HG03342 (cell line): ENCODE measurements at regions not wholly inside any gene's neighbourhood (a gene's known extent, or its start where the extent isn't known, plus 50 kb on each side); places are given as distances from the start of the nearest gene placed in this dataset.

ENCODE experiments used
- ATAC-seq: cut with Tn5 transposase; IDR thresholded peaks from one replicate; pipeline ENCODE4 v1.9.1; 2021; ENCODE audit warnings: mild to moderate bottlenecking, moderate library complexity; ENCODE audit not compliant: unreplicated experiment

GRCh38 chr7:116340943-116341907, 130.9 kb downstream of the TES start:
- ATAC-seq = no peak

- ATAC-seq = no peak
These were observed 131.8 kb downstream of the TES start for GRCh38 chr7:116342125-116342524.

- ATAC-seq = no peak
These were observed 137.0 kb downstream of the TES start for GRCh38 chr7:116347151-116347832.

- no peak for ATAC-seq
These were observed 138.0 kb downstream of the TES start for GRCh38 chr7:116348346-116348745.

GRCh38 chr7:116351966-116352365, 141.6 kb downstream of the TES start:
- no peak for ATAC-seq

GRCh38 chr7:116353647-116354046, 143.3 kb downstream of the TES start:
- no peak for ATAC-seq

- ATAC-seq = no peak
These were observed 143.8 kb downstream of the TES start for GRCh38 chr7:116354171-116354545.

- no peak for ATAC-seq
These were observed 144.4 kb downstream of the TES start for GRCh38 chr7:116354546-116355423.

GRCh38 chr7:116355424-116355765, 144.1 kb upstream of the CAV2 start:
- ATAC-seq = no peak

- ATAC-seq = no peak
These were observed 143.1 kb upstream of the CAV2 start for GRCh38 chr7:116356333-116356965.

- no peak for ATAC-seq
These were observed 142.6 kb upstream of the CAV2 start for GRCh38 chr7:116356979-116357378.

- ATAC-seq = no peak
These were observed 141.5 kb upstream of the CAV2 start for GRCh38 chr7:116357781-116358670.

GRCh38 chr7:116361767-116362166, 137.8 kb upstream of the CAV2 start:
- ATAC-seq = no peak

GRCh38 chr7:116363637-116364432, 135.7 kb upstream of the CAV2 start:
- no peak for ATAC-seq

- no peak for ATAC-seq
These were observed 135.1 kb upstream of the CAV2 start for GRCh38 chr7:116364469-116364868.

- no peak for ATAC-seq
These were observed 133.7 kb upstream of the CAV2 start for GRCh38 chr7:116365797-116366196.

GRCh38 chr7:116367171-116367813, 132.2 kb upstream of the CAV2 start:
- ATAC-seq = no peak

- ATAC-seq = no peak
These were observed 130.6 kb upstream of the CAV2 start for GRCh38 chr7:116368965-116369364.
